GM12878 (cell line): ENCODE measurements at regions not wholly inside any gene's neighbourhood (a gene's known extent, or its start where the extent isn't known, plus 50 kb on each side); places are given as distances from the start of the nearest gene placed in this dataset.

Experiments used
- ATAC-seq: fragments of 200-7000 bp; cut with Tn5 transposase; 3 replicates; pipeline ENCODE4 v1.9.1; 2020; ENCODE audit warnings: mild to moderate bottlenecking, moderate library complexity
- BruUV-seq: library from RNA; stranded (reverse); fragments of 400-500 nt; replicated peaks from 2 replicates; lab custom pipeline; 2021; lab: Mats Ljungman, UMichigan
- CTCF ChIA-PET: fragments of 300-600 bp; sonication (Branson Sonifier 250); formaldehyde crosslinking; extraction: SDS; loops from one replicate; lab custom pipeline; 2021; ENCODE audit warnings: inconsistent platforms; lab: Yijun Ruan, JAX
- POLR2A ChIA-PET: fragments of 350-600 bp; formaldehyde crosslinking; extraction: SDS; loops from one replicate; lab custom pipeline; 2021; ENCODE audit warnings: inconsistent platforms; lab: Charles Lee
- RAD21 ChIA-PET: fragments of 300-600 bp; sonication (Branson Sonifier 250); formaldehyde crosslinking; loops from one replicate; lab custom pipeline; 2023; ENCODE audit warnings: antibody characterized with exemption; ENCODE audit not compliant: unreplicated experiment; lab: Charles Lee
- SMC1A ChIA-PET: fragments of 300-600 bp; sonication (Branson Sonifier 250); formaldehyde crosslinking; loops from one replicate; lab custom pipeline; 2023; ENCODE audit not compliant: unreplicated experiment, uncharacterized antibody; lab: Charles Lee
- DNase-seq: peaks from one replicate; pipeline ENCODE4 v3.0.0-alpha.2; 2011; ENCODE audit warnings: low read depth, low spot score
- FAIRE-seq: peaks from 3 replicates; lab custom pipeline; 2011; peaks lifted over from hg19 to GRCh38; lab: Jason Lieb, UNC
- H2AFZ ChIP-seq: 2 replicates; pipeline ENCODE4 v1.6.0; 2011; ENCODE audit warnings: low read depth, low read length, control low read depth; ENCODE audit not compliant: control insufficient read depth
- H3K27ac ChIP-seq: 2 replicates; pipeline ENCODE4 v1.5.1; 2011; ENCODE audit warnings: control low read depth; ENCODE audit not compliant: control insufficient read depth, insufficient read depth
- H3K27me3 ChIP-seq, 2 experiments: replicated peaks in 1 of 2; 2 replicates each; pipeline versions ENCODE4 v1.6.0 to v1.6.1; 2011; ENCODE audit warnings: low read length in 1 of 2; ENCODE audit not compliant: control insufficient read depth in 2 of 2, insufficient read depth in 2 of 2
- H3K36me3 ChIP-seq, 2 experiments: 2 replicates each; pipeline ENCODE4 v1.5.1; 2011; ENCODE audit warnings: low read length in 1 of 2; ENCODE audit not compliant: control insufficient read depth in 2 of 2, insufficient read depth in 2 of 2
- H3K4me1 ChIP-seq: 2 replicates; pipeline ENCODE4 v1.6.1; 2011; ENCODE audit warnings: mild to moderate bottlenecking, low read length, moderate library complexity, mixed read lengths; ENCODE audit not compliant: control insufficient read depth, insufficient read depth
- H3K4me2 ChIP-seq: 2 replicates; pipeline ENCODE4 v1.6.0; 2011; ENCODE audit warnings: control low read depth; ENCODE audit not compliant: control insufficient read depth, insufficient read depth
- H3K4me3 ChIP-seq: fragments of 200-600 bp; sonication (generic); 2 replicates; pipeline ENCODE4 v1.5.1; 2016
- H3K79me2 ChIP-seq: 2 replicates; pipeline ENCODE4 v1.6.0; 2011; ENCODE audit warnings: low read length; ENCODE audit not compliant: control insufficient read depth, insufficient read depth
- H3K9ac ChIP-seq: 2 replicates; pipeline ENCODE4 v1.8.0; 2011; ENCODE audit warnings: low read length, control low read depth, mixed read lengths; ENCODE audit not compliant: control insufficient read depth, insufficient read depth
- H3K9me3 ChIP-seq: replicated peaks from 3 replicates; pipeline ENCODE4 v1.5.1; 2011; ENCODE audit warnings: mild to moderate bottlenecking, low read length; ENCODE audit not compliant: control insufficient read depth, insufficient read depth
- H4K20me1 ChIP-seq: 2 replicates; pipeline ENCODE4 v1.6.0; 2011; ENCODE audit not compliant: control insufficient read depth, insufficient read depth
- CBX3 ChIP-seq: fragments of 200-600 bp; sonication (generic); IDR thresholded peaks from 2 replicates; pipeline ENCODE4 v1.6.1; 2016; ENCODE audit warnings: low read depth, borderline replicate concordance
- EZH2 ChIP-seq: IDR thresholded peaks from 2 replicates; pipeline ENCODE4 v1.6.1; 2012; ENCODE audit warnings: low read depth, mild to moderate bottlenecking, control low read depth, inconsistent platforms, low read length, borderline replicate concordance; ENCODE audit not compliant: control insufficient read depth
- KAT2A ChIP-seq: conservative IDR thresholded peaks from 2 replicates; pipeline ENCODE4 v1.6.1; 2011; ENCODE audit warnings: low read depth, low read length; ENCODE audit not compliant: control insufficient read depth
- NFYA ChIP-seq: IDR thresholded peaks from 2 replicates; pipeline ENCODE4 v1.6.1; 2011; ENCODE audit warnings: low read depth, mild to moderate bottlenecking, low read length, improper control_type of control experiment, borderline replicate concordance
- RB1 ChIP-seq: fragments of 450-650 bp; formaldehyde crosslinking; IDR thresholded peaks from 2 replicates; pipeline ENCODE4 v1.6.1; 2017; ENCODE audit warnings: mild to moderate bottlenecking, borderline replicate concordance
- SMAD5 ChIP-seq: IDR thresholded peaks from 2 replicates; pipeline ENCODE4 v1.6.1; 2016; ENCODE audit warnings: antibody characterized with exemption, low read depth
- TAF1 ChIP-seq: IDR thresholded peaks from 2 replicates; pipeline ENCODE4 v1.6.1; 2011; ENCODE audit warnings: mild to moderate bottlenecking, low read depth, low read length, borderline replicate concordance
- ZNF207 ChIP-seq: fragments of 450-650 bp; IDR thresholded peaks from 2 replicates; pipeline ENCODE4 v1.6.1; 2014; ENCODE audit warnings: antibody characterized with exemption, mild to moderate bottlenecking, borderline replicate concordance
- WGBS: methylation state at CpG from one replicate; pipeline ENCODE4 v1.1.6; 2016; ENCODE audit warnings: low lambda C conversion rate; ENCODE audit not compliant: insufficient replicate concordance, insufficient coverage; ENCODE audit errors: missing lambda C conversion rate; 5-methylcytosine and 5-hydroxymethylcytosine counted together
- in situ Hi-C: fragments of 300-500 bp; cut with MboI; formaldehyde crosslinking; loops from 9 replicates; pipeline ENCODE4 v1.14.3; 2018; ENCODE audit warnings: mixed read lengths
- intact Hi-C: fragments of 100-400 bp; cut with micrococcal nuclease; formaldehyde crosslinking; loops from one replicate; pipeline ENCODE4 v1.14.2; 2022; ENCODE audit not compliant: unreplicated experiment
- TF ChIP-seq, protein P1 (sequence below): IDR thresholded peaks from 2 replicates; pipeline ENCODE4 v1.6.1; 2012; ENCODE audit warnings: low read depth, low read length, improper control_type of control experiment
- TF ChIP-seq, protein P2 (sequence below): IDR thresholded peaks from 2 replicates; pipeline ENCODE4 v1.6.1; 2011; ENCODE audit warnings: mild to moderate bottlenecking, low read depth, low read length, moderate library complexity; ENCODE audit not compliant: insufficient replicate concordance
- TF ChIP-seq, protein P3 (sequence below): IDR thresholded peaks from 2 replicates; pipeline ENCODE4 v1.6.1; 2012; ENCODE audit warnings: mild to moderate bottlenecking, low read depth, low read length
- TF ChIP-seq, protein P4 (sequence below): IDR thresholded peaks from 2 replicates; pipeline ENCODE4 v1.6.1; 2011; ENCODE audit warnings: borderline replicate concordance, low read depth, mild to moderate bottlenecking, moderate library complexity, low read length; ENCODE audit not compliant: insufficient read depth, poor library complexity, severe bottlenecking

DNA sequence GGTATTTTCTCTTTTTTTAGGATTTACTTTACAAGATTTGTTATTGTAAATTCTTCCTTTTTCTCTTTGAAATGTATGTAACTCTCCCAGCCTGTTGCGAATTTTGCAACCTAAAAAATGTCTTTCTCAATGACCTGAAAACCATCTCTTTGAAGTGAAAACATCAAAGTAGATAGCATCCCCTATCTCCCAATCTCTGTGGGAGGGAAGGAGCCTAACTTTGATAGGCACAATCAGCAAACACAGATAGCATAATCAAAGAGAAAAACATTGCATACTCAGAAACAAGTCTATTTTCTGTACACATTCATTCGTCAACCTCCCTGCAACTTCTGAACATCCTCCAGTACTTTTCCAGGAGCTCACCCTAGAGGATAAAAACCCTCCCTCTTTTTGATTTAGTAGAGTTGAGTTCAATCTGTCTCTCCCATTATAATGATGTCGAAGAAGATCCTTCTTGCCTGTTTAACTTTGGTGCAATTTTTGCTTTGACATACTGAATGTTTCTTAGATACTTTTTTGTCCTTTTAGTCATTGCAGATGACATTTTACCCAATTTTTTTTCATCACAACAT lies 849.2 kb upstream of the LRFN5 start (continued):
- no peak for TF ChIP-seq EZH2
- TF ChIP-seq, all 136 proteins: peak for 0

DNA sequence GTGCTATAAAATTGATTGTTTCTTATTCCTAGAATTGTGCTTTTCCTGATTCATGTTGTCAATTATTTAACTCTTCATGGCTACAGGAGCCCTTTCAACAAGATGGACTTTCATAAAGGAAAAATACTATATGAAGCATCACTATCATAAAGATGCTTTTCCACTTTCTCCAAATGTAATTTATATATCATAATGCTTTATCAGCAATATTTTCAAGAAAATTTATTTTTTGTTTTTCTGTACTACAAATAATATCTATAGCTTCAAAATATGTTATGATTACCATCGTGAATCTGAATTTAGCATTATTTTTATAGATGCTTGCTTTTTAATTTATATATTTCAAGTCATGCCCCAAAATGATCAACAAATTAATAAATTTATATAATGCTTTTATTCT lies 873.5 kb upstream of the LRFN5 start:
- Histone ChIP-seq H4K20me1 (no peaks in the 10 kb centered on the region), H3K27me3 (no peaks in the 10 kb centered on the region), H2AFZ (no peak overlapping the region), H3K4me3 (no peak overlapping the region), H3K9ac (no peak overlapping the region), H3K79me2 (no peaks in the 10 kb centered on the region), H3K9me3 (no peaks in the 10 kb centered on the region), H3K4me2 (no peak overlapping the region), H3K4me1 (no peaks in the 10 kb centered on the region), H3K27ac (no peak overlapping the region), H3K36me3 (no peaks in the 10 kb centered on the region)
- TF ChIP-seq TAF1 (no peak), NFYA (no peak), CBX3 (no peak), ZNF207 (no peak), SMAD5 (no peak), RB1 (no peak), KAT2A (no peak)
- TF ChIP-seq, protein P1, sequence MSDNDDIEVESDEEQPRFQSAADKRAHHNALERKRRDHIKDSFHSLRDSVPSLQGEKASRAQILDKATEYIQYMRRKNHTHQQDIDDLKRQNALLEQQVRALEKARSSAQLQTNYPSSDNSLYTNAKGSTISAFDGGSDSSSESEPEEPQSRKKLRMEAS, result no peak
- TF ChIP-seq, protein P2, sequence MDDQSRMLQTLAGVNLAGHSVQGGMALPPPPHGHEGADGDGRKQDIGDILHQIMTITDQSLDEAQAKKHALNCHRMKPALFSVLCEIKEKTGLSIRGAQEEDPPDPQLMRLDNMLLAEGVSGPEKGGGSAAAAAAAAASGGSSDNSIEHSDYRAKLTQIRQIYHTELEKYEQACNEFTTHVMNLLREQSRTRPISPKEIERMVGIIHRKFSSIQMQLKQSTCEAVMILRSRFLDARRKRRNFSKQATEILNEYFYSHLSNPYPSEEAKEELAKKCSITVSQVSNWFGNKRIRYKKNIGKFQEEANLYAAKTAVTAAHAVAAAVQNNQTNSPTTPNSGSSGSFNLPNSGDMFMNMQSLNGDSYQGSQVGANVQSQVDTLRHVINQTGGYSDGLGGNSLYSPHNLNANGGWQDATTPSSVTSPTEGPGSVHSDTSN, result no peak
- TF ChIP-seq, protein P3, sequence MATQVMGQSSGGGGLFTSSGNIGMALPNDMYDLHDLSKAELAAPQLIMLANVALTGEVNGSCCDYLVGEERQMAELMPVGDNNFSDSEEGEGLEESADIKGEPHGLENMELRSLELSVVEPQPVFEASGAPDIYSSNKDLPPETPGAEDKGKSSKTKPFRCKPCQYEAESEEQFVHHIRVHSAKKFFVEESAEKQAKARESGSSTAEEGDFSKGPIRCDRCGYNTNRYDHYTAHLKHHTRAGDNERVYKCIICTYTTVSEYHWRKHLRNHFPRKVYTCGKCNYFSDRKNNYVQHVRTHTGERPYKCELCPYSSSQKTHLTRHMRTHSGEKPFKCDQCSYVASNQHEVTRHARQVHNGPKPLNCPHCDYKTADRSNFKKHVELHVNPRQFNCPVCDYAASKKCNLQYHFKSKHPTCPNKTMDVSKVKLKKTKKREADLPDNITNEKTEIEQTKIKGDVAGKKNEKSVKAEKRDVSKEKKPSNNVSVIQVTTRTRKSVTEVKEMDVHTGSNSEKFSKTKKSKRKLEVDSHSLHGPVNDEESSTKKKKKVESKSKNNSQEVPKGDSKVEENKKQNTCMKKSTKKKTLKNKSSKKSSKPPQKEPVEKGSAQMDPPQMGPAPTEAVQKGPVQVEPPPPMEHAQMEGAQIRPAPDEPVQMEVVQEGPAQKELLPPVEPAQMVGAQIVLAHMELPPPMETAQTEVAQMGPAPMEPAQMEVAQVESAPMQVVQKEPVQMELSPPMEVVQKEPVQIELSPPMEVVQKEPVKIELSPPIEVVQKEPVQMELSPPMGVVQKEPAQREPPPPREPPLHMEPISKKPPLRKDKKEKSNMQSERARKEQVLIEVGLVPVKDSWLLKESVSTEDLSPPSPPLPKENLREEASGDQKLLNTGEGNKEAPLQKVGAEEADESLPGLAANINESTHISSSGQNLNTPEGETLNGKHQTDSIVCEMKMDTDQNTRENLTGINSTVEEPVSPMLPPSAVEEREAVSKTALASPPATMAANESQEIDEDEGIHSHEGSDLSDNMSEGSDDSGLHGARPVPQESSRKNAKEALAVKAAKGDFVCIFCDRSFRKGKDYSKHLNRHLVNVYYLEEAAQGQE, result no peak
- TF ChIP-seq, protein P4, sequence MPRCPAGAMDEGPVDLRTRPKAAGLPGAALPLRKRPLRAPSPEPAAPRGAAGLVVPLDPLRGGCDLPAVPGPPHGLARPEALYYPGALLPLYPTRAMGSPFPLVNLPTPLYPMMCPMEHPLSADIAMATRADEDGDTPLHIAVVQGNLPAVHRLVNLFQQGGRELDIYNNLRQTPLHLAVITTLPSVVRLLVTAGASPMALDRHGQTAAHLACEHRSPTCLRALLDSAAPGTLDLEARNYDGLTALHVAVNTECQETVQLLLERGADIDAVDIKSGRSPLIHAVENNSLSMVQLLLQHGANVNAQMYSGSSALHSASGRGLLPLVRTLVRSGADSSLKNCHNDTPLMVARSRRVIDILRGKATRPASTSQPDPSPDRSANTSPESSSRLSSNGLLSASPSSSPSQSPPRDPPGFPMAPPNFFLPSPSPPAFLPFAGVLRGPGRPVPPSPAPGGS, result no peak
- in situ Hi-C loops, result no loop called here
- ChIA-PET CTCF (no interaction called here), POLR2A (no interaction called here), SMC1A (no interaction called here), RAD21 (no interaction called here)
- FAIRE-seq (no peak), DNase-seq (no peak), ATAC-seq (no peak)
- no TSS peak for BruUV-seq
- intact Hi-C loops, result no loop called here
- WGBS, result 17% methylated on average over 1 of the region's 1 CpG
